ENCODE measurements at regions not wholly inside any gene's neighbourhood (a gene's known extent, or its start where the extent isn't known, plus 50 kb on each side); places are given as distances from the start of the nearest gene placed in this dataset.
A peak's percentile ranks its signal among the peaks of the same experiment; 100 is the strongest.
"Not testable (repeated sequence)": the region's sequence is repeated elsewhere in the genome, so short reads cannot be mapped to it uniquely, and the experiment has no call there.

DNA sequence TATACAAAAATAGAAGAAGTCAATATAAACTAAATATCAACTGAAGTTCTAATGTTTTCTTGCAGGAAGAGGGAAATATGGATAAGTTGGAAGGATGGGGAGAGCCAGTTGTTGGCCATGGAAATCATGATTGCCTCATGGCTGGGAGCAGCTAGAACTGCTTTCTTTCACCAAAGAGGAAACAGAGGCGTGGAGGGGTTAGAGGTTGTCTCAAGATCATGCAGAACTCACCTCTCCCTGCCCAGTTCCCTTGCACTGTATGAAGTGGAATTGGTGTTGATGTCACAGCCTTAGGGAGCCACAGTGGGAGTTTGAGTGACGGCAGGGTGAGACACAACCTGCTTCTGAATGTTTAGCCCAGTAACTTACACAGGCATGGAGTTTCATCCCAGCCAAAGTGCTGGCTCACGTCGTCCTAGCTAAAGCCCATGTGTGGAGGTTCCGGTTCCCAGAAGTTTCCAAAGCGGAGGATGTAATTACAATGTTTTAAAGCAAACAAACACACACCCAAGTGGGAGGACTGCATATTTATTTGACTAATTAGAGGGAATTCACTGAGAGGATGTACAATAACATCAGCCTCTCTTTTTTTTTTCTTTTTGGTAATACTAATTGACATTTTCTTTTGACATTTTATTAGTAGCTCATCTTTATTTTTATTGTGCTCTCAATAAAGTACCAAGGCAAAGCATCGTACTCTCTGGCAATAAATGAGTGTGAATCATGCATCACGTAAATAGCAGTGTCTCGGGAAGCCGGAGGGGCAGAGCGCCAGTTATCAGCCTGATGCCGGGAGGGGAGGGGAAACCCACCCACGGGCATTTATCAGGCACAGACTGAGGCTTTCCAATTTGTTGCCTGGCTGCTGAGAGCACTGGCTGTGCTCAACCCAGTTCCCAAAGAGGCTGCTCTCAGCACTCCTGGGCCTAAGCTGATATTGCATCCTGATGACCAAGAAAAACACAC is 118.7 kb upstream of the CDH5 start:
- in situ Hi-C loops (cut with HindIII; ENCODE audit: low sequenced_read_pairs): no loop called here
- peak; percentile 59 for DNase-seq (ENCODE audit: low read depth, low spot score)
- H3K4me3 ChIP-seq (ENCODE audit: low read depth, low read length): no peak overlapping the region
- TF ChIP-seq, protein P1, sequence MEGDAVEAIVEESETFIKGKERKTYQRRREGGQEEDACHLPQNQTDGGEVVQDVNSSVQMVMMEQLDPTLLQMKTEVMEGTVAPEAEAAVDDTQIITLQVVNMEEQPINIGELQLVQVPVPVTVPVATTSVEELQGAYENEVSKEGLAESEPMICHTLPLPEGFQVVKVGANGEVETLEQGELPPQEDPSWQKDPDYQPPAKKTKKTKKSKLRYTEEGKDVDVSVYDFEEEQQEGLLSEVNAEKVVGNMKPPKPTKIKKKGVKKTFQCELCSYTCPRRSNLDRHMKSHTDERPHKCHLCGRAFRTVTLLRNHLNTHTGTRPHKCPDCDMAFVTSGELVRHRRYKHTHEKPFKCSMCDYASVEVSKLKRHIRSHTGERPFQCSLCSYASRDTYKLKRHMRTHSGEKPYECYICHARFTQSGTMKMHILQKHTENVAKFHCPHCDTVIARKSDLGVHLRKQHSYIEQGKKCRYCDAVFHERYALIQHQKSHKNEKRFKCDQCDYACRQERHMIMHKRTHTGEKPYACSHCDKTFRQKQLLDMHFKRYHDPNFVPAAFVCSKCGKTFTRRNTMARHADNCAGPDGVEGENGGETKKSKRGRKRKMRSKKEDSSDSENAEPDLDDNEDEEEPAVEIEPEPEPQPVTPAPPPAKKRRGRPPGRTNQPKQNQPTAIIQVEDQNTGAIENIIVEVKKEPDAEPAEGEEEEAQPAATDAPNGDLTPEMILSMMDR (IDR thresholded peaks at IDR 0.05; ENCODE audit: low read depth, low read length): no peak

DNA sequence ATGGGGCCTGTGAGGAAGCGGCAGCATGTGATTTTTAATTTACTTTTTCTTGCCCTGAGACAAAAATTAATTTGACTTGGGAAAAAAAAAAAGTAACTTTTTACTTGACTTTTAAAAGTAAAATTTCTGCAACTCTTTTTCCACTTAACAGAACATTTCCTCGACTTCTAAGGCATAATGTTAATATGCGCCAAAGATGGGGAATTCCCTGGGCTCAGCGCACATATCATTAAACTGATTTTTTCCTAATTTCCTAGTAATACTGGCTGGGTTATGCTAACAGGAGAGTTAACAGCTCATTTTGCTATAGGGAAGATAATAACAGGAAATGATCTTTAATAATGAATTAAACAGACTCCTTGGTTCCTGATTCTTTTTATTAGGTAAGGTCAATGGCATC is 120.6 kb upstream of the CDH5 start:
- no peak for DNase-seq (ENCODE audit: low read depth, low spot score)
- in situ Hi-C loops (cut with HindIII; ENCODE audit: low sequenced_read_pairs): no loop called here
- H3K4me3 ChIP-seq (ENCODE audit: low read depth, low read length): no peak overlapping the region
- TF ChIP-seq, protein P1 (IDR thresholded peaks at IDR 0.05; ENCODE audit: low read depth, low read length): no peak

DNA sequence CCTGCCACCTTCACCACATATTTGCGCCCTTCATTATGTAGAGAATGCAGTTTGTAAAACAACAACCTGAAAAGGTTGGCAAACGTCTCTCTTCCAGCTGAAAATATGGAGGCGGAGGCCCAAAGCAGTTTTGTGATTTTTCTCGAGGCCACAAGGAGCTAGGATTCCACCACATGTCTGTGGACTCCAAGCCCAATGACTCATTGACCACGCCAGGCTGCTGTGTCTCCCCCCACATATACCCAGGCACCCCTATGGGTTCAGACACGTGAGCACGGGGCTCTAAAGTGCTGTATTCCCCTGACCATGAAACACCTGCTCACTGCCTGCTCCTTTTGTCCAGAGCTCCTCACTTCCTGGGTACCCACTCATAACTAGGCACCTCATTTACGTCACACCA is 121.4 kb upstream of the CDH5 start:
- in situ Hi-C loops (cut with HindIII; ENCODE audit: low sequenced_read_pairs): no loop called here
- no peak overlapping the region for H3K4me3 ChIP-seq (ENCODE audit: low read depth, low read length)
- TF ChIP-seq, protein P1 (IDR thresholded peaks at IDR 0.05; ENCODE audit: low read depth, low read length): no peak
- no peak for DNase-seq (ENCODE audit: low read depth, low spot score)

DNA sequence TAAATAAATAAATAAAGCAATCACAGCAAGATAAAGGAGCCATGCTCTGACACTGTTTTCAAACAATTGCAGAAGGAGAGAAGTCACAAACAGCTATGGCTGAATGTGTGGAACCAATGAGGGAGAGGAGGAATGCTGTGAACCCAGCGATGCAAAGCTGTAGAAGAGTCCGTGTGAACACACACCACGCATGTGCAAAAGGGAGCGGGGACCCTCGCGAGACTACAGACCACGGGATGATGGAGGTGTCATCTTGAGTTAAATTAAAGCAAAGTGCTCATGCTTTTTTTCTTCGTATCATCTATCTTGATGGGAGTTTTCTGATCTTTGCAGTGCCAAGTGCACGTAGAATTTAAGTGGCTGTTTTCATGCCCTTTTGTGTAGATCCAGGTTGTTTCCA is 123.8 kb upstream of the CDH5 start:
- DNase-seq (ENCODE audit: low read depth, low spot score): no peak
- in situ Hi-C loops (cut with HindIII; ENCODE audit: low sequenced_read_pairs): no loop called here
- TF ChIP-seq, protein P1 (IDR thresholded peaks at IDR 0.05; ENCODE audit: low read depth, low read length): no peak
- no peak overlapping the region for H3K4me3 ChIP-seq (ENCODE audit: low read depth, low read length)

DNA sequence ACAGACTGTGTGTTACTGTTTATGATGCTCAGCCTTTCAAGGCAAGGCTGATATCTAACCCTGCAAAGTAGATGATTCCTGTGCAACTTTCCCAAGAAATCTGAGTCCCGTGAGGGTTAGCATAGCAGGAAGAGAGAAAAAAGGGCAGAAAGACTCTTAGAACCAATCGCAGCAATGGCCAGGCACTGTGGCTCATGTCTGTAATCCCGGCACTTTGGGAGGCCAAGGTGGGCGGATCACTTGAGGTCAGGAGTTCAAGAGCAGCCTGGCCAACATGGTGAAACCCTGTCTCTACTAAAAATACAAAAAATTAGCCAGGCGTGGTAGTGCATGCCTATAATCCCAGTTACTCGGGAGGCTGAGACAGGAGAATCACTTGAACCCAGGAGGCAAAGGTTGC is 124.3 kb upstream of the CDH5 start:
- in situ Hi-C loops (cut with HindIII; ENCODE audit: low sequenced_read_pairs); DNase-seq (ENCODE audit: low read depth, low spot score); H3K4me3 ChIP-seq (ENCODE audit: low read depth, low read length): not testable (repeated sequence)

DNA sequence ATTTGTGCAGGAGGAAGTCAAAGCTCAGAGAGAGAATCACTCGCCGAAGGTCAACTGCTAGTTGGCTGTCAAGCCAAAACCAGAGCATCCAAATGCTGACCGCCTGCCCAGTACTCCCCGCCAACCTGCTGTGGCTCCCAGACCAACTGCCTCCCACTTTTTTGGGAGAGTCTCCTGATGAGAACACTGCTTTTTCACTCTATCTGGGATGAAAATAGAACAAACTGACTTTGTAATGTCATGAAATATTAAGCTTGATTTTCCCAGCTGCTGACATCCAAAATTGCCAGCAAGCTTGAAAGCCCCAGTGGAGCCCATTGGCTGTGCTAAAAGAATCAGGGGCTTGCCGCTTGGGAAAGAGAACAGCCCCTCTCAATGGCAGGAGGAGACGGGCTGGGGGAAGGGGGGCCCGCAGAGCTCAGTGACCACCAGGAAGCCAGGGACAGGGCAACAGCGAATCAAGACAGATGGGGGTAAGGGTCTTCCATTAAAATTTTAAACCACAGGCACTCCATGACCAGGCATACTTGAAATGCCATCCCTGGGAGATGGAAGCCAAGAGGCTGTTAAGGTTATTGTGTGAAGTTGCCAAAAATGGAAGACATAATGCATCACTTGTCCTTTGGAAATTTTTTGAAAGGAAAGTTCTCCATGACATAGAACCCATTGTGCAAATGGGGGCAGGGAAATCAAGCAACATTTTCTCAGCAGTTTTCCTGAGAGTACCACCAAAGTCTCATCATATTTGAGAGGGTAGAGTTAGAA is 125.7 kb upstream of the CDH5 start:
- TF ChIP-seq, protein P1 (IDR thresholded peaks at IDR 0.05; ENCODE audit: low read depth, low read length): no peak
- in situ Hi-C loops (cut with HindIII; ENCODE audit: low sequenced_read_pairs): no loop called here
- no peak for DNase-seq (ENCODE audit: low read depth, low spot score)
- no peak overlapping the region for H3K4me3 ChIP-seq (ENCODE audit: low read depth, low read length)

DNA sequence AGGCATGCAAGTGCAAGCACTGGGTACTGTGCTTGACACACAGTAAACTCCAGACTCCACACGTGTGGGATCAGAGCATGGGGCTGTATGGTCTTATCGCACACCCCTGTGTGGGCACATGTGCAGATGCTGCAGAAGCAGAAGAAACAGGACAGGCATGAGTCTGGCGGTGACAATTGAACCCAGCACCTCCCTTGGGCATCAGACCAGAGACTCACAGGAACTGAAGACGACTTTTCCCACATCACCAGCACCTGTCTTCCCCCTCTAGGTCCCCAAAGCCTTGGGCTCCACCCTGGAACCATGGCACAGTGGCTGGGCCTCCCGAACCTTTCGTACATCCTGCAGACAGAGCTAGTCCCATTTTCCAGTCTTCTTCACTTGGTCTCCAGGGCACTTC is 126.4 kb upstream of the CDH5 start:
- TF ChIP-seq, protein P1 (IDR thresholded peaks at IDR 0.05; ENCODE audit: low read depth, low read length): no peak
- no peak overlapping the region for H3K4me3 ChIP-seq (ENCODE audit: low read depth, low read length)
- in situ Hi-C loops (cut with HindIII; ENCODE audit: low sequenced_read_pairs): no loop called here
- no peak for DNase-seq (ENCODE audit: low read depth, low spot score)
